ENCODE measurements at regions not wholly inside any gene's neighbourhood (a gene's known extent, or its start where the extent isn't known, plus 50 kb on each side); places are given as distances from the start of the nearest gene placed in this dataset.

DNA sequence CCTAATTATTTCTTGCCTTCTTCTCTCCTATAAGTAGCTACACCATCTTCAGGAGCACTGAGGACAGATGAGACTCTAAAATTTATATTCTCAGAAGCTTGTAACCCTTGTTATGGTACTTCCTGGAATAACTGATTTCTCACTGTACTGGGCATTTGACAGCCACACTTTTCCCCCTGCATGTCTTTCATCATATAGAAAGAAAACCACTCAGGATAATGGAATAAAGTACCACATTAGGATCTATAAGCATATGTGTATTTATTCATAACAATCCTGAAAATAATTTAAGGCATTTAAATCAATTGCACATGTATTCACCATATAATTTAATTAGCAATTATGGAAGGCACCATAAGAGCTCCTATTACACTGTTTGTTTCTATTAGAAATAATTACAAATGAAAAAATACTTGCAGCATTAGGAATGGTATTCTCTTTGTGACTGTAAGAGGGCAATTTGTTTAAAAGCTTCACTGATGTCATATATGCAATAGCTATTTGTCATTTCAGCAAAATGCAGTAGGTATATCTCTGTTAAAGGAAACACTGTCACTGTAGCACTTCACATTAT is 216.9 kb upstream of the FSHR start:
- TF ChIP-seq, protein P1, sequence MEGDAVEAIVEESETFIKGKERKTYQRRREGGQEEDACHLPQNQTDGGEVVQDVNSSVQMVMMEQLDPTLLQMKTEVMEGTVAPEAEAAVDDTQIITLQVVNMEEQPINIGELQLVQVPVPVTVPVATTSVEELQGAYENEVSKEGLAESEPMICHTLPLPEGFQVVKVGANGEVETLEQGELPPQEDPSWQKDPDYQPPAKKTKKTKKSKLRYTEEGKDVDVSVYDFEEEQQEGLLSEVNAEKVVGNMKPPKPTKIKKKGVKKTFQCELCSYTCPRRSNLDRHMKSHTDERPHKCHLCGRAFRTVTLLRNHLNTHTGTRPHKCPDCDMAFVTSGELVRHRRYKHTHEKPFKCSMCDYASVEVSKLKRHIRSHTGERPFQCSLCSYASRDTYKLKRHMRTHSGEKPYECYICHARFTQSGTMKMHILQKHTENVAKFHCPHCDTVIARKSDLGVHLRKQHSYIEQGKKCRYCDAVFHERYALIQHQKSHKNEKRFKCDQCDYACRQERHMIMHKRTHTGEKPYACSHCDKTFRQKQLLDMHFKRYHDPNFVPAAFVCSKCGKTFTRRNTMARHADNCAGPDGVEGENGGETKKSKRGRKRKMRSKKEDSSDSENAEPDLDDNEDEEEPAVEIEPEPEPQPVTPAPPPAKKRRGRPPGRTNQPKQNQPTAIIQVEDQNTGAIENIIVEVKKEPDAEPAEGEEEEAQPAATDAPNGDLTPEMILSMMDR (conservative IDR thresholded peaks at IDR 0.05; ENCODE audit: low read depth in 2 of 2), result no peak
- TF ChIP-seq, protein P2, sequence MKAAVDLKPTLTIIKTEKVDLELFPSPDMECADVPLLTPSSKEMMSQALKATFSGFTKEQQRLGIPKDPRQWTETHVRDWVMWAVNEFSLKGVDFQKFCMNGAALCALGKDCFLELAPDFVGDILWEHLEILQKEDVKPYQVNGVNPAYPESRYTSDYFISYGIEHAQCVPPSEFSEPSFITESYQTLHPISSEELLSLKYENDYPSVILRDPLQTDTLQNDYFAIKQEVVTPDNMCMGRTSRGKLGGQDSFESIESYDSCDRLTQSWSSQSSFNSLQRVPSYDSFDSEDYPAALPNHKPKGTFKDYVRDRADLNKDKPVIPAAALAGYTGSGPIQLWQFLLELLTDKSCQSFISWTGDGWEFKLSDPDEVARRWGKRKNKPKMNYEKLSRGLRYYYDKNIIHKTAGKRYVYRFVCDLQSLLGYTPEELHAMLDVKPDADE (IDR thresholded peaks at IDR 0.05), result no peak
- TF ChIP-seq EZH2phosphoT487 (IDR thresholded peaks at IDR 0.05; ENCODE audit: unreplicated experiment), result no peak
- TF ChIP-seq, protein P3, sequence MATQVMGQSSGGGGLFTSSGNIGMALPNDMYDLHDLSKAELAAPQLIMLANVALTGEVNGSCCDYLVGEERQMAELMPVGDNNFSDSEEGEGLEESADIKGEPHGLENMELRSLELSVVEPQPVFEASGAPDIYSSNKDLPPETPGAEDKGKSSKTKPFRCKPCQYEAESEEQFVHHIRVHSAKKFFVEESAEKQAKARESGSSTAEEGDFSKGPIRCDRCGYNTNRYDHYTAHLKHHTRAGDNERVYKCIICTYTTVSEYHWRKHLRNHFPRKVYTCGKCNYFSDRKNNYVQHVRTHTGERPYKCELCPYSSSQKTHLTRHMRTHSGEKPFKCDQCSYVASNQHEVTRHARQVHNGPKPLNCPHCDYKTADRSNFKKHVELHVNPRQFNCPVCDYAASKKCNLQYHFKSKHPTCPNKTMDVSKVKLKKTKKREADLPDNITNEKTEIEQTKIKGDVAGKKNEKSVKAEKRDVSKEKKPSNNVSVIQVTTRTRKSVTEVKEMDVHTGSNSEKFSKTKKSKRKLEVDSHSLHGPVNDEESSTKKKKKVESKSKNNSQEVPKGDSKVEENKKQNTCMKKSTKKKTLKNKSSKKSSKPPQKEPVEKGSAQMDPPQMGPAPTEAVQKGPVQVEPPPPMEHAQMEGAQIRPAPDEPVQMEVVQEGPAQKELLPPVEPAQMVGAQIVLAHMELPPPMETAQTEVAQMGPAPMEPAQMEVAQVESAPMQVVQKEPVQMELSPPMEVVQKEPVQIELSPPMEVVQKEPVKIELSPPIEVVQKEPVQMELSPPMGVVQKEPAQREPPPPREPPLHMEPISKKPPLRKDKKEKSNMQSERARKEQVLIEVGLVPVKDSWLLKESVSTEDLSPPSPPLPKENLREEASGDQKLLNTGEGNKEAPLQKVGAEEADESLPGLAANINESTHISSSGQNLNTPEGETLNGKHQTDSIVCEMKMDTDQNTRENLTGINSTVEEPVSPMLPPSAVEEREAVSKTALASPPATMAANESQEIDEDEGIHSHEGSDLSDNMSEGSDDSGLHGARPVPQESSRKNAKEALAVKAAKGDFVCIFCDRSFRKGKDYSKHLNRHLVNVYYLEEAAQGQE (IDR thresholded peaks at IDR 0.05; ENCODE audit: unreplicated experiment), result no peak
- no peak for TF ChIP-seq CREB1 (CRISPR knock-in tag; IDR thresholded peaks at IDR 0.05; ENCODE audit: low read depth)
- TF ChIP-seq JUNB (IDR thresholded peaks at IDR 0.05; ENCODE audit: unreplicated experiment), result no peak
- TF ChIP-seq EZH2 (IDR thresholded peaks at IDR 0.05; ENCODE audit: low read depth, unreplicated experiment), result no peak
- TF ChIP-seq POLR2AphosphoS5 (IDR thresholded peaks at IDR 0.05; ENCODE audit: low read depth), result no peak
- no peak for TF ChIP-seq STAT1 (IDR thresholded peaks at IDR 0.05; ENCODE audit: unreplicated experiment)

Measured in GM23338 (cell line).